SK-N-SH (cell line): ENCODE measurements at regions not wholly inside any gene's neighbourhood (a gene's known extent, or its start where the extent isn't known, plus 50 kb on each side); places are given as distances from the start of the nearest gene placed in this dataset.

ENCODE experiments used
- GABPA ChIP-seq: IDR thresholded peaks from 2 replicates; pipeline ENCODE4 v1.4.0; 2012; ENCODE audit warnings: low read depth, mild to moderate bottlenecking
- TAF1 ChIP-seq: IDR thresholded peaks from 2 replicates; pipeline ENCODE4 v1.6.1; 2012; ENCODE audit warnings: low read depth, mild to moderate bottlenecking, low read length, moderate library complexity, borderline replicate concordance
- TF ChIP-seq, protein P1 (sequence below): fragments of 200-600 bp; sonication (generic); IDR thresholded peaks from 2 replicates; pipeline ENCODE4 v1.6.1; 2017; ENCODE audit warnings: antibody characterized with exemption, mild to moderate bottlenecking, moderate library complexity

DNA sequence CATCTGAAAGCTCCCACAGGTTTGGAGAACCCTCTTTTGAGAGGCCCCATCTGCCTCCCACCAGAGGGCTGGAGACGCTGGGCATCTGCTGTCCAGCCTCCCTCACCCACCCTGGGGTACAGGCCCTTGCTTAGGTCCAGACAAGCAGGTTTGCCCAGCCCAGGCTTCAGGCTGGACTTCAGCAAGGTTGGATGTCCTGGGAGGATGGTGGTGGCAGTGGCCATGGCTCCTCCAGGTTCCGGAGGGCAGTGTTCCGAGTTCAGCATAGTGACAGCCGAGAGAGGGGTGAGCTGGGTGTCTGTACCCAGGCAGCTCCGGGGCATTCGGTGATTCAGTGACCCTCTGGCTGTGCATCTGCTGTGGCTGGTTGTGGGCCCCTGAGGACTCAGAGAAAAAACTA is 58.2 kb upstream of the HDAC4 start:
- TF ChIP-seq, protein P1, sequence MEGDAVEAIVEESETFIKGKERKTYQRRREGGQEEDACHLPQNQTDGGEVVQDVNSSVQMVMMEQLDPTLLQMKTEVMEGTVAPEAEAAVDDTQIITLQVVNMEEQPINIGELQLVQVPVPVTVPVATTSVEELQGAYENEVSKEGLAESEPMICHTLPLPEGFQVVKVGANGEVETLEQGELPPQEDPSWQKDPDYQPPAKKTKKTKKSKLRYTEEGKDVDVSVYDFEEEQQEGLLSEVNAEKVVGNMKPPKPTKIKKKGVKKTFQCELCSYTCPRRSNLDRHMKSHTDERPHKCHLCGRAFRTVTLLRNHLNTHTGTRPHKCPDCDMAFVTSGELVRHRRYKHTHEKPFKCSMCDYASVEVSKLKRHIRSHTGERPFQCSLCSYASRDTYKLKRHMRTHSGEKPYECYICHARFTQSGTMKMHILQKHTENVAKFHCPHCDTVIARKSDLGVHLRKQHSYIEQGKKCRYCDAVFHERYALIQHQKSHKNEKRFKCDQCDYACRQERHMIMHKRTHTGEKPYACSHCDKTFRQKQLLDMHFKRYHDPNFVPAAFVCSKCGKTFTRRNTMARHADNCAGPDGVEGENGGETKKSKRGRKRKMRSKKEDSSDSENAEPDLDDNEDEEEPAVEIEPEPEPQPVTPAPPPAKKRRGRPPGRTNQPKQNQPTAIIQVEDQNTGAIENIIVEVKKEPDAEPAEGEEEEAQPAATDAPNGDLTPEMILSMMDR = no peak
- TF ChIP-seq TAF1 (no peak), GABPA (no peak)
